ENCODE measurements at regions not wholly inside any gene's neighbourhood (a gene's known extent, or its start where the extent isn't known, plus 50 kb on each side); places are given as distances from the start of the nearest gene placed in this dataset.
A peak's percentile ranks its signal among the peaks of the same experiment; 100 is the strongest.
"Not testable (repeated sequence)": the region's sequence is repeated elsewhere in the genome, so short reads cannot be mapped to it uniquely, and the experiment has no call there.

DNA sequence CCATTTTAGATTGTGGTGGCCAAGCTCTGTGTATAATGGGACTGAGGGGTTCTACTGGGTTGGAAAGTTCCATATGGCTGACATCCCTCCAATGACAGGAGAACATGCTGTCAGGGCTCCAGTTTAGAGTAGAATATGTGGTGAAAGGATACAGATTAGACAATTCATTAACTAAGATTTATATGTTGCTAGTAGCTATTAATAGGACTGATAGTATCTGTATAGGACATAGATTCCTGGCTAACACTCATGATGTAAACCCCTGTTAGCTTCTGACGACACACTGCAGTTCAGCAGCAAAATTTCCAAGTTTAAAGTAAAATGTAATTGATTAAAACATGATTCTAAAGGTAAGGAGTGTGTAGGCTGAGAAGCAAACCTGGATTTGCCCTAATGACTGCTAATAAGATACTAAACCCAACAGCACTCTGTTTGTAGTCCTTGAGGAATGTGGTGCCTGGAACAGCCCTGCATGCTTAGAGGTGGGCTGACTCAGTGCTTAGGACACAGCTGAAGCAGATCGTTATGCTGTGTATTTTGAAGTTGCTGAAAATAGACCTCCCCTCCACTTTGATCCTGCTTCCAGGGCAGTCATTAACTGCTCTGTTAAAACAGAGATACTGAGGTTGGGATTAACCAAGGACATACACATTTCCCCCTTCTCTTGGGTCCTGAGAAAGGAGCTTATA lies 1129.6 kb downstream of the SORCS3 start:
- no peak for DNase-seq

DNA sequence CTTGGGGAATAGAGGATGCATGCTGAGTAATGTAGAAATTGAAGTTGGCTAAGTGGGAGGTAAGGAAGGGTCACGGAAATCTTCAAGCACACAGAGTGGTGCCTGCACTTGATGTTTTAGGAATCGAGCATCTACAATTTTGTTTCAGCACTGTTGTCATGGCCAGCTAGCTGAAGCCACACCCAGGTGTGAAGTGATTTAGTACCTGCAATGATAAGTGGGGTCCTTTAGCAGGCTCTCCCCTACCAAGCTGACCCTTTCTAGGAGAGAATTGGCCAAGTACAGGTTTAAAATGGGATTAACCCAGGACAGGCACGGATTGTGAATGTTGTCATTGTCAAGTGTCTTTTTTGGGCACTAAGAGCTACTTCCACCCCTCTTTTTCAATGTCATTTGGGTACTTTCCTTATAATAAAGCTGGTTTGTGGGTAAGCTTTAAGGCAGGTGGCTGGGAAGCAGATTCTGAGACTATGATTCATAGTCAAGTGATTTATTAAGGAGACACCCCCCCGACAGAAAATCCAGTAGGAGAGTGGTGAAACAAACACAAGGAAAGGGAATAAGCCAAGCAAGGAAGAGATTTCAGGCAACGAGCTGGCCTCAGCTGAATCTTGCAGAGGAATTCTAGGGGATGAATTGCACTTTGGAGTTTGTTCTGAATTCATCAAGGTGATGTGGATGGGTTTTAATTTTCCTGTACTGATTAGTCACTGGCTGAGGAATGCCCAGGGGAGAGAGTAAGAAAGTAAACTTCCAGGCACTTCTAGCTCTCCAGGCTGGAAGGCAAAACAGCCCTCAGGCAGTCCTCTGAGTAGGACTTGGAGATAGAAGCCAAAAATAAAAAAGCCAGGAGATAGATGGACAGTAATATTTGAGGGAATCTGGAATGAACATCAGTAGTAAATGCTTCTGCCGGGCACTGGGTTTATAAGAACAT lies 1128.4 kb downstream of the SORCS3 start:
- DNase-seq, result no peak

DNA sequence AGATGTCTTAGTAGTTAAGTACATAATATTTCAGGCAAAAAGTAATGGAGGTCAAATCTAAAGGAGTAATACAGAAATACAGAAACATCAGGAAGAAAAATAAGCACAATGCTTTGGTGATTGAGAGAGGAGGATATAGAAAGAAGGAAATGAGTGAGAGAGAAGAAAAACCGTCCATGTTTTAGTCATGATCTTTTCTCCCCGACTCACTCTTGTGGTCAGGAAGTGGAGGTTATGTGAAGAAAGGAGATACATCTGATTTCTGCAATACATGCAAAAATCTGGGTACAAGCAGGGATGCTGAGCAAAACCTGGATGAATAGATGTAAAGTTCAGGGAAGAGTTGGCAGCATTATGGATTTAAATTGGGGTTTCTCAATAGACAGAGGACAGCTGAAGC lies 1122.5 kb downstream of the SORCS3 start:
- DNase-seq, result no peak

DNA sequence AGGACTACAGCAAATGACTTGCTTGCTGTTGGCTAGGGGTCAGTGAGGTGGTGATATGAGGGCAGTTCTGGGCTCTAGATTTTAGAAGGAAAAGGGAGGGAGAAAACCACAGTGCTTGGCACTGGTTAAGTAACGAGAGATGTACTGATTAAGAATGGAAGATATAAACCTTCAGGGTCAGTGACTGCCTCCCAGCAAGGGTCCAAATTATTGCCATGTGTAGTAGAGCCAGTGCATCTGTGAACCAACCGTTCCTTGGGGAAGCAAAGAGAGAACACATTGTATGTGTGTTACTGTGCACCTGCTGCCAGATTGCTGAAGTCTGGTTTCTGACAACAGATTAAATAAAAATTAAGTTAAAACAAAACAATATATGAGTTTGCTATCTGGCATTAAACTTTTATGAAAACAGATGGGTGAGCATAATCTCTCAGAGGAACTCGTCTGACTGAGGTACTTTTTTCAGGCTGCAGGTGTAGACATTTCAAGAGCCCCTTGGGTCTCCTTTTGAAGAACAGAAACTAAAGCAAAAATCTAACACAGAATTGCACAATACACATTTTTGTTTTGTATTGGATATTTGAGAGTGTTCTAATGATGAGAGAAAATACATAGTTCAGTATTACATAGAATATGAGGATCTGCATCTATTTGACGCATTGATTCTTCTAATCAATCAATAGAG lies 1120.6 kb downstream of the SORCS3 start:
- no peak for DNase-seq

DNA sequence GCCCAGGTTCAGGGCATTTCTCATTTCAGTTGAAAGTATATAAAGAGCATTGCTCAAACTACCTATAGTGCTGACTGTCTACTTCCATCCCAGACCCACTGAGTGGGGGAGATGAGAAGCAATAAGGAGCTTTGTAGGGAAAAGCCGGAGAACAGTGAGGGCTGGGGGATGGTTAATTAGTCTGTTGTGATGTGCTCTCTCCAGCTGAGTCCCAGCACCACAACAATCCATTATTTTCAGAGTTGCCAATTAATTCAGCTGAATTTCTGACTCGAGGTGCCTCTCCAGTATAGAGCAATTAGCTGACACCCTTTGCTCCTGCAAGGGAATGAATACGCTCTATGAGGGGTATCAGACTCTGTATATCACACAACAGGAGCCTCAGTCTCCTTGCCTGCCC lies 1118.6 kb downstream of the SORCS3 start:
- no peak for DNase-seq

DNA sequence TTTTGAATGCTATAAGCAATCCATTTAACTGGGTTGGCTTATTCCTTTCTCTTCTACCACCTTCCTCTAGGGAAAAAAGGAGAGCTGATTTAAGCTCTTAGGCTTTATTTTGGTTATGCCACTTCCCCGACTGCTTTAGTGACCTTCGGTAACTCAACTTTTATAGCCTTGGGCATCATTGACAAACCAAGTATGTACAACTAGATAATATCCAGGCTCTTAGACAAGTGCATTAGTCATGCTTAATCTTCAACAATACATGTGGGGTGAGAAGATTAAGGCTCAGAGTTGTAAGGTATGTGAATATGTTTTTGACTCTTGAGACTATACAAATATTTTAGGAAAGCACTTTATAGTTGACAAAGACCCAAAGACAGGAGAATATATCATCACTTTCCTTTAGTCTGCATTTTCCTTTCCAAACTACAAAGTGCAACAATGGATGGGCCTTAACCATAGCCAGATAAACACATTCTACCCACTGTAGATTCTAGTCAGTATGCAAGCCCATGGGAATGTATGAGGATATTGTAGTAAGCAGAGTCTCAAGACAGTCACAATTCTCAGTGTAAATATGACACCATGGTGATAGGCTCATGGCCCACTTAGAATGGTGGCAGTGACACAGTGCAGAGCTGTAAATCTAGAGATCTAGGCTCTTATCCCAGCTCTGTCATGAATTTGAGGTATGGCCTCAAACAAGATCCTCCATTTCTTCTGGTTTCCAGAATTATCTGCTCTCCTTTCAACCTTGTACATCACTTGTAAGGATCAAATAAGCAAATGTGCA lies 1117.3 kb downstream of the SORCS3 start:
- no peak for DNase-seq

DNA sequence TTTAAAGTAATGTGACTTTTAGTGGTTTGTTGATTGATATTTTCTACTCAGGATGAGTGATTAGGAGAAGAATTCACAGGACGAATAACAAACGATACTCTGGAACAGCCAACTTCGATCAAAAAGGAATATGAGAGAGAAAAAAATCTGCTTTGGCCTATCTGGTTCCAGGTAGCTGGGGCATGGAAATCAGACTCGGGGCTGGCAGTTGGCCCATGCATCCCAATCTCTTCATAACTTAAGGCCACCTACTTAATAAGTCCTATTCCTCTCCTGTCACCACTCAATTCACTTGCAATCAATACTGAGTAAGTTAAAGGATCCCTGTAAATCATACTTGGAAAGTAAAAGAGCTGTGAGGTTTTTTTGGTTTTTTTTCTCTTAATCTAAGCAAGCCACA lies 1116.2 kb downstream of the SORCS3 start:
- no peak for DNase-seq

DNA sequence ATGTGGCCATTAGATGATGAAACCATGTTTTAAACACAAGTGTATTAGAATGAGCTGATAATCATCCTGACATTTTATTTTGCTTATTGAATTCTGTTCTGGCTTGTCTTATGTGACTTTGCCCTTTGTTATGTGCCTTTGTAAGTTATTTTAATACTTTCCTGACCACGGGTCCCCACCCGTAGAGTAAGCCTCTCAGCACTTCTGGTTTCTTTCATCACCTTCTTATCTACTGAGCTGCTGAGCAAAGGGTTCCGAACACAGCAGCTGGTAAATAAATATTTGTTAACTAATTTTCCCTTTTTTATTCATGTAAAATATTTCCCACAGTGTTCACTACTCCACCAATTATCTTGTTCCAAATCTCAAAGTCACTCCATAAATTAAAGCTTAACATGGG lies 1115.3 kb downstream of the SORCS3 start:
- no peak for DNase-seq

DNA sequence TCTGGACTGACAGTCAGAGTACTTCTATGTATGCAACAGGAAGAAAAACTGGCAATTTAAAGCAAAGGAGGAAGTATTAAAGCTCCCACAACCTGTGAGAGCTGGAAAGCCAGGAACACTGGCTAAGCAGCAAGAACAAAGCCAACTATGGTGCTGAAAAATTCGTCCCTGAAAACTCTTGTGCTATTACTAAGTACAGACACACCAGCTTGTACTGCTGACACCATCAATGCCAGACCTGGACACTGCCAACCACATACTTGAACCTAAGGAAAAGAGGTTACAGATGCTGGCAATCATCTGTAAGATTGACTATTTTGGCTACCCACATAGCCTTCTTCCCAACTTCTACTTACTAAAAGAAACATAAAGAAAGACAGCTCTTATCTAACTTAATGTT lies 1110.6 kb downstream of the SORCS3 start:
- no peak for DNase-seq

DNA sequence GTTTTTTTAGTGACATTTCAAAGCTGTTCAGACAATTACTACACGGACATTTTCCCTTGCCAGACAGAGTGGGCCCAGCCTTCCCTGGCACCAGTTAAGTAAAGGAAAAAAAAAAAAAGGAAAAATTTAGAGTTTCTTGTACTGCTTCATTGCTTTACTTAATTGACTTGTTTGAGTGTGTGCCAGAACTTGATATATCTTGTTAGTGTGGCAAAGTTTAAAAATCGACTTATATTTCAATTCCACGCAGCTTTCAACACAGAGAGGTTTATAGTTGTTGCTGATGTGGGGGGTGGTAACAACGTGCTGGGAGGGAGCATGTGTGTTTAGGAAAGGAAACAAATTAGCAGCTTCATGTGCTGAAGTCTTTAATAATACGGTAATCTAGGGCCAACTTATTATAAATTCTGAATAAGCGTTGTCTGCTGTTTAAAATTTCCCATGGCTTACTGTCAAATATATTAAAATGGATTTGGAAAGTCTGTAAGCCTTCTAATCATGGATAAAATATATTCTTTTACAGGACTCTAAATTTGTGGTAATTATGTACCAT lies 1104.6 kb downstream of the SORCS3 start:
- DNase-seq, result no peak

DNA sequence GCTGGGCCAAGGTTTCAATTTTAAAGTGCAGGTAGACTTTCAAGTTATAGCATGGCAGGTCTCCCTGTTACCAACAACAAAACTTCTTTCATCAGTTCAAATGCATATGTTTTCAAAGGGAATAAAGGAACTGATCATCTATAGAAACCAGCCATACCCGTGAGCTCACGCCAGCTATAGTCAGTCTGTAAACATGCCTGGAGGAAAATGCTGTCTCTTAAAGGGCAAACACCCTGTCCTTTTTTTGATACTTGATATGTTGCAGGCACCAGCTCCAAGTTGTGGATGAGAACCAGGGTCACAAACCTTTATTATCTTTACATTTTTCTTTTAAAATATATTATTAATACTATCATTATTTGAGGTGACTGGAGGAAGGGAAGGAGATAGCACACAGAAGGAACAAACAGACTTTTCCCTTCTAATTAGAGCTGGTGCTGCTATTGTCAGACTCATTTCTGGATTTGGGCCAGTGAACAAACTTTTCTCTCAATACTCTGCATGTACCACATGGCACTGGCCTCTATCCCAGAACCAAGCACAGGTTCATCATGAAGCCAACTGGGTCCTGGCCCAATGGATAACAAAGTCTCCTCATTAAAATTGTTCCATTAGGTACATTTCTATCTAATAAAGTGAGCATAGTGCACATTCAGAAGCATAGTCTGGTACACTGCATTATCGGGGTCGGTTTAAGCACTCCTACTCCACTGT lies 1102.4 kb downstream of the SORCS3 start:
- DNase-seq, result no peak

DNA sequence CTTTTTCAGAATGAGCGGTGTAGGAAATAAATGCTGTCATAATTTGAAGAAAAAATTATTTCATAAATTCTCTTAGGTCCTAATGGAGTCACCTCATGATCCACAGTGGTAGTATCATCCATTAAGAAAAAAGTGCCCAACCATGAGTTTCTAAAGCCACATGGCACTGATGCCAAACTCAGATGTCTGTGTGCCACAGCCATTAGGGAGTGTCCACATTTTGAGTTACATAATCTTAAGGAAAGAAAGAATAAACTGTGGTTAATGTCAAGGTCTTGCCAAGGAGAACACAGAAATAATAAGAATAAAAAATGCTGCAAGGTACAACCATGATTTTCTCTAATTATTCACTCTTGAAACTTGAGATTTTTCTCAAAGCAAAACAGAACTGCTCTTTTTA lies 1101.8 kb downstream of the SORCS3 start:
- DNase-seq, result no peak

DNA sequence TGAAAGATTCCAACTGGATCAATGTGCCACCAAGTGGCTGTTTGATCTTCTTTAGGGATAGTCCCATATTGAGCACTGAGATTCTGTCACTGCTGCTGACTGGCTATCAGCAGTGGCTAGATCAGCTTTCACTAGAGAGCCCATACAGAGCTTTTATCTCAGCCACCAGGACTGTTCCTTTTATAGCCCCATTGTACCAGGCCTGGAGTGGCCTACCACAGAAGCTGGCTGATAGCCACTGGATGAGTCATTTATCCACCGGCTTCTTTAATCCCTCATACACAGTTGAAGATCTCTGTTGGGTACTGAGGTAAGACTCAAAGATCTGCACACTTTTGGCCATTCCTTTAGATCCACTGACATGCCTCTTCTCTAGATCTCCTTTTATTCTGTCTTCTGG lies 1101.1 kb downstream of the SORCS3 start:
- peak; percentile 54 for DNase-seq

DNA sequence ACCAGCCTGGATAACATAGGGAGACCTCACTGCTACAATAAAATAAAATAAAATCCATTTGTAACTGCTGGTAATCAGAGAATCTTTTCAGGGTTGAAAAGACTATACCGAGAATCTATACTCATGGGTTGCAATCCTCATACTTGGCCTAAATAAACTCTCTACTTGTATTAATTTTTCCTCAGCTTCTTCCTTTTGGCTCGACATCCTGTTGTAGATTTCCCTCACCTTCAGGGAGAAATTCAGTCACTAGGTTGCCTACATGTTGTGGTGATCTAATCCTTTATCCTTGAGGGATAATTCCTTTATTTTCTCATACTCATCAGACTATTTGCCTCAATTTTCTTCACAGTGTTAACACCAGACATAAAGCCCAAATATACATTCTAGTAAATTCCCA lies 1093.4 kb downstream of the SORCS3 start:
- no peak for DNase-seq

DNA sequence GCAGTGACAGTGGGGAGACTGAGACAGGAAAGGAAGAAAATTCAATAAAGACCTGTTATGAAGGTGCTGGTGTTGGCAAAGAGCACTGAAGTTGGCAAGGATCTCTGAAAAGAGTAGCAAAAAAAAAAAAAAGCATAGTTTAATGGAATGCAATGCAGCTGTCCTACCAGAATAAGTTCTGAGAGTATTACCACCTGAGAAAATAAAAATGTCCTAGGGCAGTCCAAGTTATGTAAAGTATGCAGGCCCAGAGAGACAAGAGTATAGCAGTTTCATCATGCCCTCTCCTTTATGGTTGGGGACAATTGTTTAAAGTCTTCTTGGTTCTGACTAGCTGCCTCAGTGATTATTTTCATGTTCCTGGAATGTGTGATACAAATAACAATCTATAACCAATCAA lies 1092.8 kb downstream of the SORCS3 start:
- DNase-seq, result no peak

DNA sequence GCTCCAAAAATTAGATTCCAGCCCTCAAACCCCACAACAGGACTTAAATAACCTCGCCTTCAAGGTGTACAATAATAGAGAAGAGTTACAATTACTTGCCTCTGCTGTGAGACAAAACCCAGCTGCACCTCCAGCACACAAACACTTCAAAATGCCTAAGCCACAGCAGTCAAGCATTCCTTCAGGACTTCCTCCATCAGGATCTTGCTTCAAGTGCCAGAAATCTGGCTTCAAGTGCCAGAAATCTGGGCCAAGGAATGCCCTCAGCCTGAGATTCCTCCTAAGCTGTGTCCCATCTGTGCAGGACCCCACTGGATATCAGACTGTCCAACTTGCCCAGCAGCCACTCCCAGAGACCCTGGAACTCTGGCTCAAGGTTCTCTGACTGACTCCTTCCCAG lies 1088.3 kb downstream of the SORCS3 start:
- no peak for DNase-seq

DNA sequence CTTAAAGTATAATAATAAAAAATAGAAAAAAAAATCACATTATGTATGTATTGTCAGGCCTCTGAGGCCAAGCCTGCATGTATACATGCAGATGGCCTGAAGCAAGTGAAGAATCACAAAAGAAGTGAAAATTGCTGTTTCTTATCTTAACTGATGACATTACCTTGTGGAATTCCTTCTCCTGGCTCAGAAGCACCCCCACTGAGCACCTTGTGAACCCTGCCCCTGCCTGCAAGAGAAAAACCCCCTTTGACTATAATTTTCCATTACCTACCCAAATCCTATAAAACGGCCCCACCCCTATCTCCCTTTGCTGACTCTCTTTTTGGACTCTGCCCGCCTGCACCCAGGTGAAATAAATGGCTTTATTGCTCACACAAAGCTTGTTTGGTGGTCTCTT lies 1086.5 kb downstream of the SORCS3 start:
- not testable (repeated sequence) for DNase-seq

DNA sequence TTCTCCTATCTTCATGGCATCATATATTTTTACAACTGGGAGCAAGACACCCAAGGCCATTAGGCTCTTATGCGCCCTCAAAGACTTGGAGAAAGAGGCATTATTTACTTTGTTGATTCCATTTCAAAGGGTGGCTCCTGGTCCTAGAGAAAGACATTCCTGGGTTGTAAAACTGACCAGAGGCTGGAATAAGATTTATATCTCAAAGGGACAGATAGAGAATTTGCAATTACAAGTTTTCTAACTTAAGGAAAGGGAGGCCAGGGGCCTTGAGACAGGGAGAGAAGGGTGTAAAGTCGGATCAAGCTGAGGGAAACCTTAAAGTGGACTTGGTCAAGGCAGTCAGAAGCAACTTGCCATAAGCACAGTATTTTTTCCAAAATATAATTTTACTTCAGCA lies 1086.0 kb downstream of the SORCS3 start:
- DNase-seq, result no peak

DNA sequence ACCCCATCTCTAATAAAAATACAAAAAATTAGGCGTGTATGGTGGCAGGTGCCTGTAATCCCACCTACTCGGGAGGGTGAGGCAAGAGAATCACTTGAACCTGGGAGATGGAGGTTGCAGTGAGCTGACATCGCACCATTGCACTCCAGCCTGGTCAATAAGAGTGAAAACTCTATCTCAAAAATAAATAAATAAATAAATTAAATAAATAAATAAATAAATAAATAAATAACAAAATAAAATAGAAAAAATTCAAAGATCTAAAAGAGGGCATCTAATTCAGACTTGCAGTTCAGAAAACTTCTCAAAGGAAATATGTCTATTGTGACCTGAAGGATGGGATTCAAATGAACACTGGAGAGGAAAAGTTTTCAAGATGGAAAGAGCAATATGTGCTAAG lies 1085.1 kb downstream of the SORCS3 start:
- no peak for DNase-seq

DNA sequence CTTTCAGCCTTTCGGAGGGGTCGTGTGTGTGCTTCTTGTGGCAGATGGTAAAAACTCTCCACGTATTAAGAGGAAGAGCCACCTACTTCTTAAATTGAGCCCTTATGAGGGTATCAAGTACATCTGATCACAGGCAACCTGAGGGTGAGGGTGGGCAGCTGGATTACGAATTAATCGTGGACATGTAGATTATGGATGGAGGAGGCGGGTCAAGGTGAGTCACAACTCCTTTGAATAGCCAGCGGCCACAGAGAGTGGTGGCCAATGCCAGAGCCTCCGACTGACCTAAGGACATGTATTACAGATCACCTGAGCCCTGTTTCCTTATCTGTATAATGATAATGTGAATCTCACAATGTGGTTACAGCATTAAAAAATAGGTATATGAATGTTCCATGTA lies 1083.9 kb downstream of the SORCS3 start:
- DNase-seq, result no peak

DNA sequence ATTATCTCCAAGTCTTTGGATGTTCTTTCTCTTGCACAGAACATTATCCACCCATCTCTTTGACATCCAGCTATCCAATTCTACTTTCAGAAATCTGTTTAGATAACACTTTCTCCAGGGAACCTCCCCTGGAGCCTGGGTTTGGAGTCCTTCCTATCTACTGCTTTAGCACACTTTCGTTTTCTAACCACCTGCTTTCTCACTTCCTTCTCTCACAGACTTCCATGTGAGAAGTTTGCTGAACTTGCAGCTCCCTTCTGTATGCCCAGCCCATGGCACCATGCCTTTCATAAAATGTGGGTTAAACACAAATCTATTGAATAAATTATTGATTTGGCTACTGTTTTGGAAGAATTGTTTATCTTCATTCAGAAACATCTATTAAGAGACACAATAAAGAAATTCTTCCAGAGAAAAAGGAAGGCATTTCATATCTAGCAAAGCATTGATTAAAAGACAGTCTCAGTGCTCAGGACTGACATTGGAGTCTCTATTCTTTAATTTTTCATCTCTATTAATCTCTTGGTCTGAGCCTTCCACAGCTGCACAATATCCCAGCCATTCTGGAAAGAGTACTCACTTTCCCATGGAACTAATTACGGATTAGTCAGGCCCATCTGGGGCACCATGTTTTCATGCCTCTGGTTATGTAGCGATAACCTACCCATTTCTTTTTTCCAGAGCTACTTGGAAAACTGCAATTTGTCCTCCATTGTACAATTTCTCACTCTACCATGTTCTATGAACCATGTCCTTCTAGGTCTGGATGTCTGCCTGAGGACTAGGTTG lies 1077.3 kb downstream of the SORCS3 start:
- DNase-seq, result no peak

Measured in hematopoietic multipotent progenitor cell treated with erythropoietin and hydrocortisone succinate and interleukin-3 and kit ligand, for 4 days (in vitro differentiated cells).